Stimulated activated CD8-positive, alpha-beta memory T cell treated with anti-CD3 and anti-CD28 coated beads, Interleukin-7, amount 100 ng/mL, for 4 hours (primary cell): ENCODE measurements at regions not wholly inside any gene's neighbourhood (a gene's known extent, or its start where the extent isn't known, plus 50 kb on each side); places are given as distances from the start of the nearest gene placed in this dataset.

Experiments
- DNase-seq, 2 donors: peaks; one replicate each; pipeline ENCODE4 v3.0.0-alpha.2; 2020; ENCODE audit warnings: low read depth in 2 of 2

GRCh38 chr2:58914733-58915505 is 673.8 kb upstream of the FANCL start:
- no peak for DNase-seq

DNA sequence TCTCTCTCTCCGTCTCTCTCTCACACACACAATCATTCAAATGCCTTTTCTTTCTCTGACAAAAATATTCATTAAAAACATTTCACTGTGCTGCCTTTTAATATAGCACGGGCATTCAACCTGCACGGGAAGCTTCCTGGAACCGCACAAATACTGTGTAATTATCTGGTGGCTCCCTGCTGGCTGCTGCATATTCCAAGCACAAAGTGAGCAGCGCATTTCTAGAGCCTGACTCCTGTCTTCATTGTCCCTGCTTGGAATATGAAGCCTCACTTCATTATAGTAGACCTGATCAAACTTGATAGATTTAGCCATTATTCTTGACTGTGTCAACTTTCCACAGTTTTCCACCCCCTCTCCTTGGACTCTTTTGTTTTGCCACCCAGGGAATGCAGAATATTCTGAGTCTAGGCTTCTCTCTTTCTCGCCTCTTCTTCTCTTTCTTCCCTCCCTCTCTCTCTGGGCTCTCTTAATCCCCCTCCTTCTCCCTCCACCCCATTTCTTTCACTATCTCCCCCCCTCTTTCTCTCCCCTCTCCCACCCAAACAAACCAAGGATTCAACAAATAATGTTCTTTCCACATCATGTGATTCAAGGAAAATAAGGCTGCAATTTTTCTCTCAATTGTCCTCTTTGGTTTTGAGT is 672.1 kb upstream of the FANCL start:
- no peak for DNase-seq

DNA sequence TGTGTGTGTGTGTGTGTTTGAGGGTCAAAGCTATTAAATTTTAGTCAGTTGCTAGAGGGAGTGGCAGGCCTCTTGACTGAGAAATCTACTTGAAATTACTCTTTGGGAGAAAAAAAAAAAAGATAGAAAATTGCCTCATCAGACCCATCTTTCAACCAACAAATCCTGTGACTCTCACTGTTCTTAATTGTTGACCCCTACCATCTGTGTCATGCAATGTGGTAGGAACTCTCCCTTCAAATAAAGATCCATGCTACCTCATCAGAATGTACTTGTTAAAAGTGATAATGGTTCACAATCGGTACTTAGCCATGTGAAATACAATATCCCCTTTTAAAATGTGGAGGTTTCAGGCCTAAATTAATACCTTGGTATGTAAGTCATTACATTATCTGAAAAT is 670.8 kb upstream of the FANCL start:
- no peak for DNase-seq

DNA sequence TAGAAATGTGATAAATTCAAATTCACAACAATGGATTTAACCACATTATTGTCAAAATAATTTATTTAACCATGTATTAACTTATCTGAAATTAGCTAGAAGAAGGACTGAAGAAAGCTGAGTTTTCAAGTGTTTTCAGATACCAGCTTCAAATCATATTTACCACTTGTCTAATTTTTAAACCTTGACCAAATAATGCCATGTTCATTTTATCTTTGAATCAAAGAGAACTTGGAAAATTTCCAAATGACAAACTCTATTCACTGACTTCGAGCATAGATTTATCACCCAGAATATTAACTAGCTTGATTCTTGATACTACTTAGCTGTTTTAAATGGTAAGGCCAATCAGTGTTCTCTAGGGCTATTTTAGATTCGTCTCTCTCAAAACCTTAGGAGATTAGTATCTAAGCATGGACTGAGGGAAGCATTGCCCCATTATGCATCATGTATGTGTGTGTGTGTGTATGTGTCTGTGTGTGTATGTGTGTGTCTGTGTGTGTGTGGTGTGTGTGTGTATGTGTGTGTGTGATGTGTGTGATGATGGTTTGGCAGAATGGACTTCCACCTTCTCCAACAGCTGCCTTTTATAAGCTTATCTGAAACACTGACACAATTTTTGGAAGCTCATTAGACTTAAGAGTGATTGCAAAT is 667.5 kb upstream of the FANCL start:
- no peak for DNase-seq

DNA sequence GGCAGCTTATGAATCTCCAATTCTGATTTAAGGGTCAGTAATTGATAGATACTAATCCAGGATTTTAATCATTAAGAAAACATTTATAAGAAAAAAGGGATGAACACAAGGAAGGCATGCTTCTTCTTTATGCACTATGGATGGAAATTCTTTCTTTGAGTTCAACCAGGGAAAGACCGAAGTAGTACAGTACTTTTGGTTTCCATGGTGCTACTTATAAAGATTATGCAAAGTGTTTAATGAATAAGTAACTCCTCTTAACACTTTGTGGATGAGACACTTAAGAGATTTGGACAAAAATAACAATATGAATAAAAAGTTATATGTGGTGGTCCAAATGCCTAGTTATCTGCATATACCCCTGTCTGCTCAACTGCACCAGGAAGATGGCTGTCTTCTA is 666.5 kb upstream of the FANCL start:
- DNase-seq, result no peak

DNA sequence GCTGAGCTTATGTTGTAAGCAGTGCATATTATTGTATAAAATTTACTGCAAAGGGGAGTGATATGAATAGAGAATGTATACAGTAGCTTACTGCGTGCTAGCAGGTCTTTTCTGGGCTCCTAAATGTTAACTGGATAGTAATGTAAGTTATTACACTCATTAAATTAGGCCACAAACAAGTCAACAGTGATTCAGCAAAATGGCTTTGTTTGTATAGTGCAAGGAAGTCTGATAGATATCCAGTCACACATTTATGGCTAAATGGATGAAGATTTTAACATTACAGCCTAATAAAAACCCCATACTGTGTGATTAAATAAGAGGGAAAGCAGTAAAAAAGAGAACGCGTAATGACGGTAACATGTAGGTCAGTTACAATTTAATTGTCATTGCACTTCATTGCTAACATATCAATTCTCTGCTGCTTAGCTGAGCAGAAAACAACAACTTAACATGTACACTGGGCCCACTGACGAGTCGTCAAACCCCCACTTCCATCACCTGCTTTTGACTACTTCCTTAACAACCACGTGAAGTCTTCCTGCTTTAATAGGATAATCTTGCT is 665.0 kb upstream of the FANCL start:
- DNase-seq, result no peak

GRCh38 chr2:58904095-58904494 is 663.0 kb upstream of the FANCL start:
- DNase-seq, result no peak

- no peak for DNase-seq
Measured at GRCh38 chr2:58903427-58903826, 662.3 kb upstream of the FANCL start.

- DNase-seq, result no peak
Measured at GRCh38 chr2:58900246-58901027, 659.3 kb upstream of the FANCL start.

DNA sequence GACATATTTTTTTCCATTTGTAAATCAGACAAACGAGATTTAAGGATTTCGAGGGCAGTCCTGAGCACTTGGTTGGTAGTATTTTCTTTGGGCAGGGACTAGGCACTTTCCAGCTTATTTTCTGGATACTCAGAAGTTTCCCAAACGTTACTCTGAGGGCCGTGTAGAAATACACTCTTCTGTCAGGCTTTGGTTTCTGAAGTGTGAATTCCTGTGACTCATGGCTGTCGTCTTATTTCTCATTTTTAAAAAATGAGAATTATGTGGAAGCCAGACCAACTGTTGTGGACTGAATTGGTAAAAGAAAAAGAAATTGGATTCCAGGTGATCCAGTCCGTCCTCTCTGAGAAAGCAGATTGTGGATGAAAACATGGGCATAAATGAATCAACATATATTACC is 658.6 kb upstream of the FANCL start:
- DNase-seq, result no peak

DNA sequence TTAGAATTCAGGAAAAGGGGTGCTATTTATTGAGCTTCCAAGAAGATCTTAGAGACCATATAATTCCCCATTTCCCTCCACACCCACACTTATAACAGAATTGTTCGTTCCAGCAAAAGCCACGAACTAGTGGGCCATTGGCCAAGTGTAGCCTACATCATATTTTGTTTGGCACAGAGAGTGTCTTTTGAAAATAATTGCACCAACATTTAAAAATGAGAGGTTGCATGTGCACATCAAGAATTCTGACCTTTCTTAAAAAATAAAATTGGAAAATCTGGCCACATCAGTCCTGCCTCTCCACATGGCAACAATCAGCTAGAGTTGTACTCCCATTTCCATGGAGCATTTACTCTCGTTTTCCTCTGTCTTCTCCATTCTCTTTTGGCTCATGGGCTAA is 655.5 kb upstream of the FANCL start:
- no peak for DNase-seq

GRCh38 chr2:58895857-58896256 is 654.7 kb upstream of the FANCL start:
- DNase-seq, result no peak

DNA sequence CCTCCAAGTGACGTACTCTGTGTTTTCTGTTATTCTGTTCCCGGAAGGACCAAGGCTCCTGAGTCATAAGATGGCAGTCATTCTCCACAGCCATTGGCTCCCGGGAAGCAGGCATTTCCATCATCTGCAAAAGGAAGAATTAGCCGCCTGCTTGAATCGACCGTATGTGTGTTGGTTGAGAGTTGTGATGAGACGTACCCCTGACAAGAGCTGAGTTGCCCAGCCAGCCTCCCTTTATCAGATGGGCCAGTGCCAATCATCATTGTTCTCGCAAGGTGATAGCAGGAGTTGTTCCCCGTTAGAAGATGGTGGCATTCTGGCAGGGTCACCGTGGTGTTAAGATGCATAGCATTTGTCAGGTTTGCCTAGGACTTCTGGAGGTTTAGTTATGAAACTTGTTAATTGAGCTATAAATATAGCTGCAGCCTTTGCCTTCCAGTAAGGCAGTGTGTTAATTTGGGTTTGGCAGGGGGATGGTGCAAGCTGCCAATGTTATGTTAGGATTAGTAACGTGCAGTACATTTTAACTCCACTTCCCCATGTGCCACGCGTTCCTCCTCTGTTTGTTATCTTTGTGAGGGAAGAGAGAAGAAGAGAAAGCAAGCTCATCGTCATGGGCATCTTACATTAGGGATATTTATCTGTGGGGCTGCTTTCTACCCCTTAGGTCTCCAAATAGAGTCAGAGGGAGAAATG is 652.7 kb upstream of the FANCL start:
- DNase-seq, result no peak

DNA sequence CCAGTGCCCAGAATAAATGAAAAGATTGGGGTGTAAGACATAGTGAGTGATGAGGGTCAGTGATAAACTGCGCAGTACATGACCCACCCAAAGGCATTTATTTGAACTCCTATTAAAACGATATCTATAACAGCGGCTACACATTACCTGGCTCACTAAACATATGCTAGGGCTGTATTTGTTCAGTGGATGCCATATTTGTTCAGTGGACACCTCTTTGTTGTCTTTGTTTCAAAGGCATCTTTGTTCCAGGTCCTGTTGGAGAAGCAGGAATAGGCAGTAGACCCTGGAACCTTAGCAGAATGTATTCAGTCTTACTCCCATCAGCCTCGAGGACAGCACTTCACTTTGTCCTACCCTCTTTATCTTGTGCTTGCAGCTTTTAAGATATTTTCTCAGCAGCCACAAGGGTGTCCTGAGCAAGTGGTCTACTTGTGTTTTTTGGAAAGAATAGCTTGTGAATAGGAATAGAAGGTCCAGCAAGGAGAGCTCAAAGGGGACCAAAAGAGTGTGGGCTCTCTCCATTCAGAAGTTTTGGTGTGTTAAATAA is 650.8 kb upstream of the FANCL start:
- no peak for DNase-seq

- no peak for DNase-seq
Measured at GRCh38 chr2:58890865-58891525, 649.9 kb upstream of the FANCL start.

- DNase-seq, result no peak
Measured at GRCh38 chr2:58886009-58886408, 644.9 kb upstream of the FANCL start.

- no peak for DNase-seq
Measured at GRCh38 chr2:58879834-58880233, 638.7 kb upstream of the FANCL start.

GRCh38 chr2:58878778-58879177 is 637.7 kb upstream of the FANCL start:
- DNase-seq, result no peak

- no peak for DNase-seq
Measured at GRCh38 chr2:58876126-58876525, 635.0 kb upstream of the FANCL start.

DNA sequence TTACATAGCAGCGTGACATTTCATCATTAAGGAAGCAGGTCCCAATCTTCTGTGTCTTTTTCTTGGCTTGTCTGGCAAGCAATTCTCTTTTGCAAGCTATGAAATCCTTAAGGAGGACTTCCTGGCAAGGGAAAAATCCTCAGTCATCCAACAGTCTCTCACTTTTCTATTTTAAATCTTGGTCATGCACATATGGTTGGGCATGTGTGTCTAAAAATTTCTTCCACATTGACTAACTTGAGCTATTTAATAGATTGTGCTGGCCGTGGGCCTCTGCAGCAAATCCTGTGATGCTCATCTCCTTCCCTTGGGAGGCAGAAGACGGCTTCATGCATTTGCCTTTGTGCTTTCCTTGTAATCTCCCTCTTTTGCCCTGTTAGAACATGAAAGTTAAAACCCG is 634.3 kb upstream of the FANCL start:
- DNase-seq, result no peak
